AG04450 (cell line): ENCODE measurements at regions not wholly inside any gene's neighbourhood (a gene's known extent, or its start where the extent isn't known, plus 50 kb on each side); places are given as distances from the start of the nearest gene placed in this dataset.
A peak's percentile ranks its signal among the peaks of the same experiment; 100 is the strongest.
"Not testable (repeated sequence)": the region's sequence is repeated elsewhere in the genome, so short reads cannot be mapped to it uniquely, and the experiment has no call there.

Source experiments
- CTCF ChIA-PET: fragments of 300-600, 350-600 bp; formaldehyde crosslinking; extraction: SDS; loops from one replicate; lab custom pipeline; 2022; ENCODE audit warnings: antibody characterized with exemption, inconsistent platforms; lab: Charles Lee
- POLR2A ChIA-PET: fragments of 350-600 bp; formaldehyde crosslinking; extraction: SDS; loops from one replicate; lab custom pipeline; 2021; ENCODE audit warnings: antibody characterized with exemption, inconsistent platforms; lab: Yijun Ruan, JAX
- DNase-seq: peaks from one replicate; pipeline ENCODE4 v3.0.0-alpha.2; 2011; ENCODE audit warnings: low read depth, low spot score
- H3K27ac ChIP-seq: one replicate; pipeline ENCODE4 v1.5.1; 2012; ENCODE audit warnings: low read depth, low read length, control low read depth
- H3K27me3 ChIP-seq: one replicate; pipeline ENCODE4 v1.6.0; 2012; ENCODE audit warnings: low read length; ENCODE audit not compliant: control insufficient read depth, insufficient read depth
- H3K4me3 ChIP-seq: 2 replicates; pipeline ENCODE4 v1.5.1; 2011; ENCODE audit warnings: mild to moderate bottlenecking, low read depth, low read length, control low read depth
- H3K9me3 ChIP-seq: 2 replicates; pipeline ENCODE4 v1.5.1; 2012; ENCODE audit warnings: low read length; ENCODE audit not compliant: control insufficient read depth, insufficient read depth
- TF ChIP-seq, protein P1 (sequence below): IDR thresholded peaks from 2 replicates; pipeline ENCODE4 v1.5.1; 2011; ENCODE audit warnings: low read depth, low read length, control low read depth, inconsistent platforms

GRCh38 chr14:23894362-23895052 lies 59.1 kb upstream of the DHRS4 start:
- Histone ChIP-seq H3K9me3 (no peaks in the 10 kb centered on the region; the same call in 1 of the 2 replicates), H3K27me3 (no peaks in the 10 kb centered on the region), H3K4me3 (no peak overlapping the region), H3K27ac (no peak overlapping the region)
- ChIA-PET CTCF (interaction anchor here (2.9 kb wide), 1 partner anchor 16 kb away, joined by 14 read pairs; no protein-coding TSS in a partner anchor), POLR2A (no interaction called here)
- TF ChIP-seq, protein P1, sequence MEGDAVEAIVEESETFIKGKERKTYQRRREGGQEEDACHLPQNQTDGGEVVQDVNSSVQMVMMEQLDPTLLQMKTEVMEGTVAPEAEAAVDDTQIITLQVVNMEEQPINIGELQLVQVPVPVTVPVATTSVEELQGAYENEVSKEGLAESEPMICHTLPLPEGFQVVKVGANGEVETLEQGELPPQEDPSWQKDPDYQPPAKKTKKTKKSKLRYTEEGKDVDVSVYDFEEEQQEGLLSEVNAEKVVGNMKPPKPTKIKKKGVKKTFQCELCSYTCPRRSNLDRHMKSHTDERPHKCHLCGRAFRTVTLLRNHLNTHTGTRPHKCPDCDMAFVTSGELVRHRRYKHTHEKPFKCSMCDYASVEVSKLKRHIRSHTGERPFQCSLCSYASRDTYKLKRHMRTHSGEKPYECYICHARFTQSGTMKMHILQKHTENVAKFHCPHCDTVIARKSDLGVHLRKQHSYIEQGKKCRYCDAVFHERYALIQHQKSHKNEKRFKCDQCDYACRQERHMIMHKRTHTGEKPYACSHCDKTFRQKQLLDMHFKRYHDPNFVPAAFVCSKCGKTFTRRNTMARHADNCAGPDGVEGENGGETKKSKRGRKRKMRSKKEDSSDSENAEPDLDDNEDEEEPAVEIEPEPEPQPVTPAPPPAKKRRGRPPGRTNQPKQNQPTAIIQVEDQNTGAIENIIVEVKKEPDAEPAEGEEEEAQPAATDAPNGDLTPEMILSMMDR: no peak
- no peak for DNase-seq

DNA sequence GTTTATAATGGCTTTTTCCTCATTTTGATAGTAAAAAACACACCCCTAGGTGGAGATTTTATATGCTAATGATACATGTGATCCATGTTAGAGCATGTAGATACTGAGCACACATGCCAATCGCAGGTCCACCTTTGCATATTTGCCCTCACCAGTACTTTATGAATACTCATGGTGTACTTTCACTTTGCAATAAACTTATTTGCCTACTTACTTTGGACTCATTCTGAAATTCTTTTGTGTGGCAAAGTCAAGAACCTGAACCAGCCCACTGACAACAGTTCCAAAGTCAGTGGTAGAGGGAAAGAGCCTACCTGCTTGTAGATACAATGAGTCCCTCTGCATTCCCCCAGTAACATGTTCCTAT lies 58.5 kb upstream of the DHRS4 start:
- DNase-seq: no peak
- Histone ChIP-seq H3K9me3 (no peaks in the 10 kb centered on the region; the same call in 1 of the 2 replicates), H3K27me3 (no peaks in the 10 kb centered on the region), H3K4me3 (no peak overlapping the region), H3K27ac (no peak overlapping the region)
- TF ChIP-seq, protein P1: no peak
- POLR2A ChIA-PET: no interaction called here
- CTCF ChIA-PET: interaction anchor here (2.9 kb wide), 1 partner anchor 15 kb away, joined by 14 read pairs; no protein-coding TSS in a partner anchor

GRCh38 chr14:23895480-23895879 lies 58.1 kb upstream of the DHRS4 start:
- POLR2A ChIA-PET: no interaction called here
- Histone ChIP-seq H3K4me3 (no peak overlapping the region), H3K27ac (no peak overlapping the region), H3K27me3 (no peaks in the 10 kb centered on the region), H3K9me3 (no peaks in the 10 kb centered on the region; the same call in 1 of the 2 replicates)
- TF ChIP-seq, protein P1: 0 out of 2 replicates have a peak, but pooled peaks have one; percentile 2
- DNase-seq: no peak
- CTCF ChIA-PET: interaction anchor here (2.9 kb wide), 1 partner anchor 15 kb away, joined by 14 read pairs; no protein-coding TSS in a partner anchor

DNA sequence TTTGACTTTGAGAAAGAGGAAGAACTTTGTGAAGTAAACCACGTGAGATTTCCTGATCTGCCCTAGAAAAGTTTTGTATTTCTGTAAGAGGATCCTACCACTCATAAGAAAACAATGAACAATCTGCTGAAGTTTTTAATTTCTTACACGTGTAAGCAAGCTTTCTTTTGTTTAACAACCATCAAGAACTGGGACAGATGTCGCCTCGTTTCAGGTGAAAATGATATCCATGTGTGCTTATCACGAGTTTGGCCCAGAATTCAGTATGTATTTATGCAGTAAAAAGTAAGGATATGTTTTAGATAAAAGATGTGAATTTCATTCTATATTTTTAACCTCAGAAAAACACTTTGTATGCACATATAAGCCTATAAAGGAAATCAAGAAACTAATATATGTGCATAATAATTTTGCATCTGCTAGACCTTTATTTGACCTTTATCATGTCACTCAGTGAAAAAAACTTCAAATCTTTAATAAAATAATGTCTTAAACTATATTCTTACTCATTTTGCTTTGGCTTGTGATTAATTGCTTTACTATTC lies 56.9 kb upstream of the DHRS4 start:
- DNase-seq: no peak
- POLR2A ChIA-PET: no interaction called here
- Histone ChIP-seq H3K27me3 (no peaks in the 10 kb centered on the region), H3K9me3 (no peaks in the 10 kb centered on the region; the same call in 1 of the 2 replicates), H3K27ac (no peak overlapping the region), H3K4me3 (no peak overlapping the region)
- CTCF ChIA-PET: interaction anchor here (2.9 kb wide), 1 partner anchor 13 kb away, joined by 14 read pairs; no protein-coding TSS in a partner anchor
- TF ChIP-seq, protein P1: no peak

GRCh38 chr14:23897291-23897690 lies 56.3 kb upstream of the DHRS4 start:
- H3K9me3 ChIP-seq, DNase-seq, H3K27me3 ChIP-seq, H3K27ac ChIP-seq, H3K4me3 ChIP-seq, POLR2A ChIA-PET: not testable (repeated sequence)
- CTCF ChIA-PET: interaction anchor here (2.9 kb wide), 1 partner anchor 13 kb away, joined by 14 read pairs; no protein-coding TSS in a partner anchor

DNA sequence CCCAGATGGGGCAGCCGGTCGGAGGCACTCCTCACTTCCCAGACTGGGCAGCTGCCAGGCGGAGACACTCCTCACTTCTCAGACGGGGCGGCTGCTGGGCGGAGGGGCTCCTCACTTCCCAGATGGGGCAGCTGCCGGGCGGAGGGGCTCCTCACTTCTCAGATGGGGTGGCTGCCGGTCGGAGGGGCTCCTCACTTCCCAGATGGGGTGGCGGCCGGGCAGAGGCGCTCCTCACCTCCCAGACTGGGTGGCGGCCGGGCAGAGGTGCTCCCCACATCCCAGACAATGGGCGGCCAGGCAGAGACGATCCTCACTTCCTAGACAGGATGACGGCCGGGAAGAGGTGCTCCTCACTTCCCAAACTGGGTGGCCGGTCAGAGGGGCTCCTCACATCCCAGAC lies 55.2 kb upstream of the DHRS4 start:
- DNase-seq: not testable (repeated sequence)

More for the DNA sequence above, 55.2 kb upstream of the DHRS4 start:
- H3K27ac ChIP-seq, CTCF ChIA-PET, H3K27me3 ChIP-seq, POLR2A ChIA-PET, H3K4me3 ChIP-seq, H3K9me3 ChIP-seq: not testable (repeated sequence)
